ENCODE measurements at regions not wholly inside any gene's neighbourhood (a gene's known extent, or its start where the extent isn't known, plus 50 kb on each side); places are given as distances from the start of the nearest gene placed in this dataset.

DNA sequence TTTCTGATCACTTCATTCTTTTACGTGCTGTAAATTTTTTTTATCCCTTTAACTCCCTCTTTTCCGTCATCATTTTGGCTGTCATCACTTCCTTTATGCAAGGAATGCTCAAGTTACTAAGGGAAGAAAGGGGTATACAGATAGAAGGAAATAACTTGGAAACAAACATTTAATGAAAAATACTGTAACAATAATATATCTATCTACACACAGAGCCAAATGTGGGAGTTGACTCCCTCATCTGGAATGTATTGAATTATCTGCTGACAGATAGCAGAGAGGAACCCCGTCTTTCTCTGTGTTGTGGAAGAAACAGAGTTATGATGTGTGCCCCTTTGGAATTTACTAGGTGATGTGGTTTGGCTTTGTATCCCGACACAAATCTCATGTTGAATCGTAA lies 182.5 kb upstream of the NXPH2 start:
- FAIRE-seq: no peak
- Histone ChIP-seq H3K9ac (ENCODE audit: insufficient read depth in 1 of 2, low read depth in 2 of 2, low read length in 2 of 2) (no peak overlapping the region), H2AFZ (ENCODE audit: low read depth, low read length) (no peak overlapping the region), H3K4me1 (replicated peaks in 1 of 2; ENCODE audit: control insufficient read depth in 2 of 2, insufficient read depth in 2 of 2, low read length in 2 of 2) (no peaks in the 10 kb centered on the region), H3K9me3 (replicated peaks; ENCODE audit: control insufficient read depth, insufficient read depth, low read depth, low read length) (no peaks in the 10 kb centered on the region), H3K4me2 (ENCODE audit: insufficient read depth, low read length) (no peak overlapping the region), H3K4me3 (no peak overlapping the region), H4K20me1 (replicated peaks; ENCODE audit: control insufficient read depth, insufficient read depth, low read length) (no peaks in the 10 kb centered on the region), H3K27ac (ENCODE audit: extremely low read depth, low read depth, low read length) (no peak overlapping the region), H3K27me3 (ENCODE audit: control insufficient read depth in 2 of 2, insufficient read depth in 2 of 2, low read length in 2 of 2) (no peaks in the 10 kb centered on the region), H3K79me2 (ENCODE audit: control insufficient read depth, insufficient read depth, low read length) (no peaks in the 10 kb centered on the region), H3K36me3 (ENCODE audit: control insufficient read depth, insufficient read depth, low read length) (no peaks in the 10 kb centered on the region), H3K9me1 (ENCODE audit: control insufficient read depth, insufficient read depth, low read length) (no peaks in the 10 kb centered on the region)
- intact Hi-C loops (cut with micrococcal nuclease): no loop called here
- 0% methylated on average over 5 of the region's 5 CpGs for WGBS (ENCODE audit: insufficient coverage, low coverage, missing lambda C conversion rate)
- TF ChIP-seq, protein P1, sequence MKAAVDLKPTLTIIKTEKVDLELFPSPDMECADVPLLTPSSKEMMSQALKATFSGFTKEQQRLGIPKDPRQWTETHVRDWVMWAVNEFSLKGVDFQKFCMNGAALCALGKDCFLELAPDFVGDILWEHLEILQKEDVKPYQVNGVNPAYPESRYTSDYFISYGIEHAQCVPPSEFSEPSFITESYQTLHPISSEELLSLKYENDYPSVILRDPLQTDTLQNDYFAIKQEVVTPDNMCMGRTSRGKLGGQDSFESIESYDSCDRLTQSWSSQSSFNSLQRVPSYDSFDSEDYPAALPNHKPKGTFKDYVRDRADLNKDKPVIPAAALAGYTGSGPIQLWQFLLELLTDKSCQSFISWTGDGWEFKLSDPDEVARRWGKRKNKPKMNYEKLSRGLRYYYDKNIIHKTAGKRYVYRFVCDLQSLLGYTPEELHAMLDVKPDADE (conservative IDR thresholded peaks at IDR 0.05; ENCODE audit: control insufficient read depth, low read depth, low read length): no peak
- TF ChIP-seq SREBF1 (IDR thresholded peaks at IDR 0.05; ENCODE audit: borderline replicate concordance, low read depth, low read length) (no peak), SMAD3 (CRISPR knock-in tag; conservative IDR thresholded peaks at IDR 0.05) (no peak), PYGO2 (tag; IDR thresholded peaks at IDR 0.05) (no peak)
- TF ChIP-seq, protein P2, sequence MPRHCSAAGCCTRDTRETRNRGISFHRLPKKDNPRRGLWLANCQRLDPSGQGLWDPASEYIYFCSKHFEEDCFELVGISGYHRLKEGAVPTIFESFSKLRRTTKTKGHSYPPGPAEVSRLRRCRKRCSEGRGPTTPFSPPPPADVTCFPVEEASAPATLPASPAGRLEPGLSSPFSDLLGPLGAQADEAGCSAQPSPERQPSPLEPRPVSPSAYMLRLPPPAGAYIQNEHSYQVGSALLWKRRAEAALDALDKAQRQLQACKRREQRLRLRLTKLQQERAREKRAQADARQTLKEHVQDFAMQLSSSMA (CRISPR knock-in tag; IDR thresholded peaks at IDR 0.05): no peak
- TF ChIP-seq, protein P3, sequence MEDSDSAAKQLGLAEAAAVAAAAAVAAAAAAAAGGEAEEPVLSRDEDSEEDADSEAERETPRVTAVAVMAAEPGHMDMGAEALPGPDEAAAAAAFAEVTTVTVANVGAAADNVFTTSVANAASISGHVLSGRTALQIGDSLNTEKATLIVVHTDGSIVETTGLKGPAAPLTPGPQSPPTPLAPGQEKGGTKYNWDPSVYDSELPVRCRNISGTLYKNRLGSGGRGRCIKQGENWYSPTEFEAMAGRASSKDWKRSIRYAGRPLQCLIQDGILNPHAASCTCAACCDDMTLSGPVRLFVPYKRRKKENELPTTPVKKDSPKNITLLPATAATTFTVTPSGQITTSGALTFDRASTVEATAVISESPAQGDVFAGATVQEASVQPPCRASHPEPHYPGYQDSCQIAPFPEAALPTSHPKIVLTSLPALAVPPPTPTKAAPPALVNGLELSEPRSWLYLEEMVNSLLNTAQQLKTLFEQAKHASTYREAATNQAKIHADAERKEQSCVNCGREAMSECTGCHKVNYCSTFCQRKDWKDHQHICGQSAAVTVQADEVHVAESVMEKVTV (CRISPR knock-in tag; IDR thresholded peaks at IDR 0.05): no peak
- in situ Hi-C loops (cut with MboI): no loop called here
- ChIA-PET CTCF (ENCODE audit: low intra/inter-chr PET ratio) (no interaction called here), POLR2A (no interaction called here)
- no peak for DNase-seq (ENCODE audit: extremely low read depth in 1 of 4, low spot score in 3 of 4)
- BruUV-seq (replicated peaks): no TSS peak
- no peak for ATAC-seq
